CD4-positive, alpha-beta T cell (primary cell): ENCODE measurements at regions not wholly inside any gene's neighbourhood (a gene's known extent, or its start where the extent isn't known, plus 50 kb on each side); places are given as distances from the start of the nearest gene placed in this dataset.

Source experiments
- ATAC-seq: fragments of 200-7000 bp; cut with Tn5 transposase; one replicate; pipeline ENCODE4 v1.10.0; 2022; ENCODE audit warnings: mild to moderate bottlenecking; ENCODE audit not compliant: poor library complexity
- CTCF ChIA-PET: fragments of 350-600 bp; sonication (Branson Sonifier 250); formaldehyde crosslinking; loops from one replicate; lab custom pipeline; 2021; ENCODE audit warnings: antibody characterized with exemption, inconsistent platforms; lab: Charles Lee
- POLR2A ChIA-PET: fragments of 350-600 bp; sonication (Branson Sonifier 250); formaldehyde crosslinking; loops from one replicate; lab custom pipeline; 2021; ENCODE audit warnings: antibody characterized with exemption, inconsistent platforms; lab: Charles Lee
- DNase-seq, 14 experiments: peaks; one replicate each; pipeline ENCODE4 v3.0.0-alpha.2; 2013 to 2020; ENCODE audit warnings: mixed read lengths in 2 of 14
- H3K27ac ChIP-seq, 2 donors: one replicate each; pipeline versions ENCODE4 v1.5.1 to v1.7.0; 2013; ENCODE audit warnings: low read length in 2 of 2, low read depth in 1 of 2, mild to moderate bottlenecking in 1 of 2
- H3K27me3 ChIP-seq, 2 experiments: 1 replicate in 1 of 2; 2 replicates in 1 of 2; pipeline versions ENCODE4 v1.6.1 to v1.7.0; 2013; ENCODE audit warnings: low read length in 2 of 2, control low read depth in 1 of 2, mild to moderate bottlenecking in 1 of 2, moderate library complexity in 1 of 2; ENCODE audit not compliant: insufficient read depth in 2 of 2, control insufficient read depth in 1 of 2
- H3K36me3 ChIP-seq: one replicate; pipeline ENCODE4 v1.6.1; 2013; ENCODE audit warnings: low read length, control low read depth; ENCODE audit not compliant: insufficient read depth
- H3K4me1 ChIP-seq: one replicate; pipeline ENCODE4 v1.6.1; 2013; ENCODE audit warnings: low read length, control low read depth; ENCODE audit not compliant: insufficient read depth
- H3K4me3 ChIP-seq: one replicate; pipeline ENCODE4 v1.5.1; 2013; ENCODE audit warnings: mild to moderate bottlenecking, low read length, moderate library complexity
- H3K9me3 ChIP-seq, 2 experiments: 1 replicate in 1 of 2; 2 replicates in 1 of 2; pipeline versions ENCODE4 v1.6.1 to v1.7.0; 2013; ENCODE audit warnings: low read length in 2 of 2, mild to moderate bottlenecking in 2 of 2, control low read depth in 1 of 2, moderate library complexity in 1 of 2; ENCODE audit not compliant: control insufficient read depth in 1 of 2, insufficient read depth in 1 of 2
- H3K27ac Mint-ChIP-seq: one replicate; pipeline ENCODE4 v1.8.0; 2020; ENCODE audit warnings: mixed read lengths
- H3K27me3 Mint-ChIP-seq: one replicate; pipeline ENCODE4 v1.8.0; 2021; ENCODE audit warnings: mixed read lengths
- H3K36me3 Mint-ChIP-seq: one replicate; pipeline ENCODE4 v1.8.0; 2021; ENCODE audit warnings: low read depth, mixed read lengths
- H3K4me1 Mint-ChIP-seq: one replicate; pipeline ENCODE4 v1.8.0; 2021; ENCODE audit warnings: low read depth, mixed read lengths
- H3K4me3 Mint-ChIP-seq: one replicate; pipeline ENCODE4 v1.8.0; 2020; ENCODE audit warnings: mild to moderate bottlenecking, mixed read lengths
- H3K9me3 Mint-ChIP-seq: one replicate; pipeline ENCODE4 v1.8.0; 2020; ENCODE audit warnings: mixed read lengths
- intact Hi-C, 2 experiments: fragments of 100-400 bp; cut with DNase I in 1 of 2; cut with micrococcal nuclease in 1 of 2; formaldehyde crosslinking; loops; one replicate each; pipeline versions ENCODE4 v1.15.1 to v1.9.0; 2023 to 2025; cut with DNase I, micrococcal nuclease
- TF ChIP-seq, protein P1 (sequence below): fragments of 200-600 bp; IDR thresholded peaks from one replicate; pipeline ENCODE4 v1.8.0; 2022; ENCODE audit warnings: antibody characterized with exemption, mild to moderate bottlenecking

GRCh38 chr9:96125624-96126023, 176.4 kb downstream of the HSD17B3 start:
- no peaks in the 10 kb centered on the region for H3K9me3 Mint-ChIP-seq
- Histone ChIP-seq H3K27ac (no peak overlapping the region), H3K36me3 (no peaks in the 10 kb centered on the region), H3K27me3 (peaks cover 0 to 2% of the 10 kb centered on the region in 2 experiments), H3K9me3 (no peaks in the 10 kb centered on the region), H3K4me1 (no peaks in the 10 kb centered on the region), H3K4me3 (no peak overlapping the region)
- ATAC-seq (no peak), DNase-seq (no peak)
- no peaks in the 10 kb centered on the region for H3K4me1 Mint-ChIP-seq
- POLR2A ChIA-PET = no interaction called here
- TF ChIP-seq, protein P1, sequence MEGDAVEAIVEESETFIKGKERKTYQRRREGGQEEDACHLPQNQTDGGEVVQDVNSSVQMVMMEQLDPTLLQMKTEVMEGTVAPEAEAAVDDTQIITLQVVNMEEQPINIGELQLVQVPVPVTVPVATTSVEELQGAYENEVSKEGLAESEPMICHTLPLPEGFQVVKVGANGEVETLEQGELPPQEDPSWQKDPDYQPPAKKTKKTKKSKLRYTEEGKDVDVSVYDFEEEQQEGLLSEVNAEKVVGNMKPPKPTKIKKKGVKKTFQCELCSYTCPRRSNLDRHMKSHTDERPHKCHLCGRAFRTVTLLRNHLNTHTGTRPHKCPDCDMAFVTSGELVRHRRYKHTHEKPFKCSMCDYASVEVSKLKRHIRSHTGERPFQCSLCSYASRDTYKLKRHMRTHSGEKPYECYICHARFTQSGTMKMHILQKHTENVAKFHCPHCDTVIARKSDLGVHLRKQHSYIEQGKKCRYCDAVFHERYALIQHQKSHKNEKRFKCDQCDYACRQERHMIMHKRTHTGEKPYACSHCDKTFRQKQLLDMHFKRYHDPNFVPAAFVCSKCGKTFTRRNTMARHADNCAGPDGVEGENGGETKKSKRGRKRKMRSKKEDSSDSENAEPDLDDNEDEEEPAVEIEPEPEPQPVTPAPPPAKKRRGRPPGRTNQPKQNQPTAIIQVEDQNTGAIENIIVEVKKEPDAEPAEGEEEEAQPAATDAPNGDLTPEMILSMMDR = no peak
- CTCF ChIA-PET = no interaction called here
- H3K36me3 Mint-ChIP-seq = no peaks in the 10 kb centered on the region
- H3K27ac Mint-ChIP-seq = no peak overlapping the region
- H3K4me3 Mint-ChIP-seq = no peak overlapping the region
- H3K27me3 Mint-ChIP-seq = no peaks in the 10 kb centered on the region
- intact Hi-C loops = no loop called here

DNA sequence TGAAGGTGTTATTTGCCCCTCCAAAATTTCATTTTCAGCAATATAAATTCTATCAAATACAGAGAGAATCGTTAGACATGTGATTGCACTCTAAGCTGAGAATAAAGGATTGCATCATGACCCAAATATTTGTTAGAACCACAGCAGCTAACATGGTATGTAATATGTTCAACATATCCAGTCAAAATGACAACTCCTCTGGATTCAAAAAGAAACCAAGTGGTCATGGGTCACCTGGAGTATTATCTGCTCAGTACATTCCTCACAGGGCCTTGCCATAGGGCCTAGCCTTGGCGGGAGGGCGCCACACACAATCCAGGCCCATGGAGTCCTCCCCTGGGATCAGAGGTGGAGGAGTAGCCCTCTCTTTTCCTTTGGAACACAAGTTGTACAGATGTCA, 179.2 kb downstream of the HSD17B3 start:
- no peak for DNase-seq
- H3K27ac Mint-ChIP-seq = no peak overlapping the region
- intact Hi-C loops = no loop called here
- ChIA-PET POLR2A (no interaction called here), CTCF (no interaction called here)
- H3K4me3 Mint-ChIP-seq = no peak overlapping the region
- H3K9me3 Mint-ChIP-seq = no peaks in the 10 kb centered on the region
- Histone ChIP-seq H3K4me1 (no peaks in the 10 kb centered on the region), H3K27ac (no peak overlapping the region), H3K9me3 (peaks cover 0 to 4% of the 10 kb centered on the region in 2 experiments), H3K36me3 (no peaks in the 10 kb centered on the region), H3K27me3 (peaks cover 0 to 2% of the 10 kb centered on the region in 2 experiments), H3K4me3 (no peak overlapping the region)
- H3K36me3 Mint-ChIP-seq = no peaks in the 10 kb centered on the region
- H3K27me3 Mint-ChIP-seq = peaks cover 12% of the 10 kb centered on the region
- ATAC-seq = no peak
- TF ChIP-seq, protein P1 = no peak
- no peaks in the 10 kb centered on the region for H3K4me1 Mint-ChIP-seq

- Mint-ChIP-seq H3K9me3 (no peaks in the 10 kb centered on the region), H3K4me1 (no peaks in the 10 kb centered on the region), H3K36me3 (no peaks in the 10 kb centered on the region), H3K4me3 (no peak overlapping the region), H3K27ac (no peak overlapping the region), H3K27me3 (peaks cover 17% of the 10 kb centered on the region)
- H3K4me1 ChIP-seq = no peaks in the 10 kb centered on the region
- H3K27me3 ChIP-seq = peaks cover under 1 to 2% of the 10 kb centered on the region in 2 experiments
- TF ChIP-seq, protein P1 = no peak
- ATAC-seq (no peak), DNase-seq (no peak)
- ChIA-PET POLR2A (no interaction called here), CTCF (no interaction called here)
- no peaks in the 10 kb centered on the region for H3K36me3 ChIP-seq
- no peak overlapping the region for H3K4me3 ChIP-seq
- H3K9me3 ChIP-seq = peaks cover 0 to 4% of the 10 kb centered on the region in 2 experiments
- intact Hi-C loops = no loop called here
- H3K27ac ChIP-seq = no peak overlapping the region
Measured at GRCh38 chr9:96122282-96122681, 179.7 kb downstream of the HSD17B3 start.
